NCI-H2107 treated with DMSO at 0.1 percent for 48 hours (cell line): ENCODE measurements at regions not wholly inside any gene's neighbourhood (a gene's known extent, or its start where the extent isn't known, plus 50 kb on each side); places are given as distances from the start of the nearest gene placed in this dataset.
"Not testable (repeated sequence)": the region's sequence is repeated elsewhere in the genome, so short reads cannot be mapped to it uniquely, and the experiment has no call there.

Experiments used
- DNase-seq: peaks from one replicate; lab custom pipeline; 2025; ENCODE audit not compliant: unreplicated experiment; lab: John Stamatoyannopoulos, UW

DNA sequence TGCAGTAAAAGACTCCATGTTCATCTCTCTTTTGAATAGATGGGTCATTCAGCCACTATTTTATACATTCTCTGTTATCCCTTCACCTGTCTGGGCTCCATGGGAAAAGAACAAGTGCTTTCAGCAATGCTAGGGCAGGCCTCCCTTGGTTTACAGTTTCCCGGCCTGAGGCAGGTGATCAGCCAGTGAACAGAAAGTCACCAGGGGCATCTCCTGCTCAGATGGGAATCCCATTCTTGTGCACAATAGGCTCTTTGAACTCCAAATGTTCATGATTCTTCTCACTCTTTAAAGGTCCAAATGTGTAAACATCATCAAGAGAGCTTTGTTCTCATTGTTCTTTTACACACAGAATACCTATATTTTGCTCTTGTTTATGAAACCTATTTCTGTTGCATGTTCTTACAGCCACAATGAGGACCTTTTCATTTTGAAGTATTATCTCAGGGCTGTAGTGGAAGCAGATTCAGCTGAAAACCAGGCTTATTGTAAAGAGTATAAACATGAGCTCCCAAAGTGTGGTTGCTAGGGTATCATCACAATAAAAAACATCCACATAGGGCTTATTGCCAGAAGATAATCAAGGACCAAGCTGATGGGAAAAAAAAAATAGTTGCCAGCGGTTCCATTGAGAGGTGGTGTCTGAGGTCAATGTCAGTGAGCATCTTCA is 267.1 kb upstream of the SGK1 start:
- DNase-seq, result peak; percentile 13

DNA sequence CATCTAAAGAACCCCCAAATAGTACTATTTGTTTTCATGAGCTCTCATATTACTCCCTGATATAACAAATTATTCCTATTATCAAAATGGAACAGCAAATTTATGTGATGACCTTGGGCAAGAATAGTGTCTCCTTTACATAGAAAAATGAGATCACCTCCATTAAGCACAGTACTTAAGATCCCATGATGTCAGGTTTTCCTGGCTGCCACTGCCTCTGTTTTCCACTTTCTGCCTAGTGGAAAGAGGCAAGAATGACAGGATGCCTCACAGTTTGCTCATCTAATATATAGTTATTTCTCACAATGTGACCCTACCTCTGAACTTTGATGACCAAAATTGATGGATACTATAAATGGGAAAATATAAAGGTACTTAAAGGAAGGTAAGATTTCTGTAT is 260.1 kb upstream of the SGK1 start:
- no peak for DNase-seq

DNA sequence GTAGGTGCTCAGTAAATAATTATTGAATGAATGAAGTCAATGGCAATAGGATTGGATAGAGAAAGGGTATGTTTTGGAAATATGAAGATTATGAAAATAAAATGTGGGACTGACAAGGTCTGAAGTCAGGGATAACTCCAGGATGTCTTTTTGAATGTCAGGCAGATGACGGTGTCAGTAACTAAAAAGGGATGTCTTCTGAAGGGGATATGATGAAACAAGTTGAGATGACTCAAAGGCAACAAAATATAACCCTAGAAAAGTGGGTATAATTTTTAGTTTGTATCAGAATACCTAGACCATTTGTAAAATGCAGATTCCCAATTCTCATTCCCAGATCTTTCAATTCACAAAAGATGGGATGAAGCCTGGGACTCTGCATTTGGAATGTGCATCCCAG is 257.3 kb upstream of the SGK1 start:
- no peak for DNase-seq

DNA sequence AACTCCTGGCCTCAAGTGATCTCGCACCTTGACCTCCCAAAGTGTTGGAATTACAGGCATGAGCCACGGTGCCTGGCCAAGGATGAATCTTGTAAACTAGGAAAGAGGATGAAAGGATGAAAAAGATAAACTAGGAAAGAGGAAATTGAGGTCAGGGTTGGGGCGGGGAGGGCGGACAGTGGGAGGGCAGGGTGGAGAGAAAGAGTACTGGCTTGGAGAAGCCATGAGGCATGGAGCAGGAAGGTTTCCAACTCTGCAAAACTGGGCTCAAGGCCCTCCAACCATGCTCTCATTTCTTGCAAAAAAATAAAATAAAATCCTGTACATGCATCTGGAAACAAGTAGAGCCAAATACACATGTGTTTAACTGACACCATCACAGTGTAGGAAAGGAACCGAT is 256.6 kb upstream of the SGK1 start:
- no peak for DNase-seq

DNA sequence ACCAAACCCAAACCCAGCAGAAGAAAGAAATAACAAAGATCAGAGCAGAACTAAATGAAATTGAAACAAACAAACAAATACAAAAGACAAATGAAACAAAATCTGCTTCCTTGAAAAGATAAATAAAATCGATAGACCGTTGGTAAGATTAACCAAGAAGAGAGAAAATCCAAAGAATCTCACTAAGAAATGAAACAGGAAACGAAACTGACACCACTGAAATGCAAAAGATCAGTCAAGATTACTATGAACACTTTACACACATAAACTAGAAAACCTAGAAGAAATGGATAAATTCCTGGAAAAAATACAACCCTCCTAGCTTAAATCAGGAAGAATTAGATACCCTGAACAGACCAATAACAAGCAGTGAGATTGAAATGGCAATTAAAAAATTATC is 252.1 kb upstream of the SGK1 start:
- not testable (repeated sequence) for DNase-seq

DNA sequence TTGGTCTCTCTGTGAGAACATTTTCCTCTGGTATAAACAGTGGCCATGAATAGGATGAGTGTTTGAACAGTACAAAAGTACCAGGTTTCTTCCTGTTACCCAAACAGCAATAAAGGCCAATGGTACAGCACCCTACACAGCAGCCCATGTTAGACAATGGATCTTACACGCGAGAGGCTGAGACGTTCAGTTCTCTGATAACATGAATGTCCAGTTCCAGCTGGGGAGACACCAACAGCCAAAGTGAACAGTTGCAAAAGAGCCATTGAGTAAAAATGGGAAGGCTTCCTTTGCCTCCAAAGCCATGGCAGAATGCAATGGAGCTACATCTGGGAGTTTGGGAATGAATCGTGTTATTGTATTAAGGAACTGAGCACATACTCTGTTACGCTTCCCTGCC is 246.8 kb upstream of the SGK1 start:
- DNase-seq, result peak; percentile 8

DNA sequence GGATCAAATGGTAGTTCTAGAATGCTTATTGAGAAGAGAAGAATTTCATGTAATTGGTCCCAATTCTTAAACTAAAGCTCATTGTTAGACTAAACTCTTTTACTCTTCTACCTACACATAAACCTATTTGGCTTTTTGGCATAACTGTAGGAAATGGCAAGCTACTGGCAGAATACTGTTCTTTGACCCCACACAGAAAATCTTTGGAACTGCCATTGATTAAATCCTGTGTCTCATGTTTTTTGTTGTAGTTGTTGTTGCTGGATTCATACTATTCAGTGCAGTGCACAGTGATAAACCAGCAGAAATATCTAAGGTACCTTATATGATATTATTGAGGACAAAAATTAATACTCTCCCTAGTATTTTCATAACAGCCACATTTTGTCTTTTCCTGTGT is 242.1 kb upstream of the SGK1 start:
- no peak for DNase-seq

DNA sequence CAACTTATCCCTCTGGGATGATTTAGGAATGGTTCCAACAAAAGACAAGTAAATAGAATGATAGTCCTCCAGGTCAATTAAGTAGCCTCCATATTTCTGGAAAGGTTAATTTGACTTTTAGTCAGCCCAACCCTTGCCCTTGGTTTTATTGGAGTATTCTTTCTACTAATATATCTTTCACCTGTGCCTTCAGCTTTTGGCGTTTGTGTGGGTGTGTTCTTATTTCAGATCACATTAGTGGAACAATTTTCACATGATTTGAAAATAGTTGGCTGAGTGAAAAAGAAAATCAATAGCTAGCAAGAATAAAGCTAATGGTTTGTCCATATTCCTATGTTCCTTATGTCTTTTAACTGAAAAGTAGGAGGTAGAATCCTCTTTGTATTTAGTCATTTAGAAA is 239.6 kb upstream of the SGK1 start:
- DNase-seq, result no peak

DNA sequence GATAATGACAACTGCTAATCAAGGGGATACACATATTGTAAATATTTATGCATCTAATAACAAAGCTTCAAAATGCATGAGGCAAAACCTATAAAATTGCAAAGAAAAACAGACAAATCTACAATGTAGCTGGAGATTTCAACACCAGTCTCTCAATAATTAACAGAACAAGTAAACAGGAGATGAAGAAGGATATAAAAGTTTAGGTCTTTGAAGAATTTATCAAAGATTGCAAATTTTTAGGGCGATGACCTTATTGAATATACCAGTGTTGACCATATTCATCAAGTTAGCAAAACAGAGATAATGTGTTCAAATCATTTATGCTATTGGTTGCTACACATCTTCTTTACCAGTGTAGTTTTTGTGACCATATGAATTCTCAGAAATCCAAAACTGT is 237.8 kb upstream of the SGK1 start:
- DNase-seq, result no peak

DNA sequence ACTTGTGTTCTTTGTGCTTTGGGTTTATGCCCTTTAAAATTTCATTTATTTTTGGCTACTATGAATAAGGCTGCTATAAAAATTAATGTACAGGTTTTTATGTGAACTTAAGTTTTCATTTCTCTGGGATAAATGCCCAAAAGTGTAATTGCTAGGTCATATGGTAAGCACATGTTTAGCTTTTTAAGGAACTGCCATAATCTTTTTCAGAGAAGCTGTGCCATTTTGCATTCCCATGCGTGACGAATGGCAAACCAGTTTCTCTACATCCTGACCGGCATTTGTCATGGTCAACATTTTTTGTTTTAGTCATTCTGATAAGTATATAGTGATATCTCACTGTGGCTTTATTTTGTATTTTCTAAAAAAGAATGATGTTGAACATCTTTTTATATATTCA is 236.0 kb upstream of the SGK1 start:
- DNase-seq, result no peak

DNA sequence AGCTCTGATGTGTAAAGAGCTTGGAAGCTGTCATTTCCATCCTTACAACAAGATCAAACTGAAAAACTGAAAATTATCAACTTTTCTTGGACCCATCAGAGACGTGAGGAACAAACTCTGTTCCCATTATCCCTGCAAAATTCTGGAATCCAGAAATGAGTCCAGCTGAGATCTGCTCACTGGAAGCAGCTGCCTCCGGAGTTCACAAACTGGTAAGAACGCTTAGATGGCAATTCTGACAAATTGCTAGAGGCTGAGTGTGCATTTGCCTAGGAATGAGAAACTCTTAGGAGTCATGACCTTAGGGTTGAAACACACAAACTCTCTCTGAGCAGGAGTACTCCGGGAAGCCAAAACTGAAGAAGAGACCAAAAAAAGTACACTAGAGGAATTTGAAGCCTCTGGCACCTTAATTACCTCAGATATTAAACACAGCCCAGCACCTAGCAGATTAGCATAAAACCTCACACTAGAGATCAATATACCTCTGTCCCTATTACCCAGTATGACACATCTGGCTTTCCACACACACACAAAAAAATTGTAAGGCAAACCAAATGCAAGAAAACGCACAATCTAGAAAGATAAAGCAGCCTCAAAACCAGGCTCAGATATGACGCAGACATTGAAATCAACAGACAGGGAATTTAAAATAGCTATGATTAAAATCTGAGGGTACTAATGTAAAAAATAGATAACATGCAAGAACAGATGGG is 233.5 kb upstream of the SGK1 start:
- DNase-seq, result no peak

DNA sequence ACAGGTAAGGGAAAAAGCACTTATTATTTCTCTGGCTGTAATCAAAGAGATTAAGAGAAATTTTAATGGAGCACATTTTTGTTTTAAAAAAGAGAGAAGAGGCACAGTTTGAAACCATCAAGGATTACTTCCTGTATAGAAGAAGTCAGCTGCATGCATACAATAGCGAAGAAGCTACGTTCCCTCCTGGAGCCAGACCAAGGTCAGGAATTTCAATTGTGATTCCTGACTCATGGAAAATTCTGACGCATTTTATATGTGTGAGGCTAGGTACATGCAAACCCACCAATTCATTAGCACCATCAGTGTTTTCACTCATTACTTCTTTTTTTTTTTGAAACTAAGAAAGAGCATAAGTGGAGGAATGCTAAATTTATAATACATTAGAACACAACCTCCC is 232.7 kb upstream of the SGK1 start:
- no peak for DNase-seq

DNA sequence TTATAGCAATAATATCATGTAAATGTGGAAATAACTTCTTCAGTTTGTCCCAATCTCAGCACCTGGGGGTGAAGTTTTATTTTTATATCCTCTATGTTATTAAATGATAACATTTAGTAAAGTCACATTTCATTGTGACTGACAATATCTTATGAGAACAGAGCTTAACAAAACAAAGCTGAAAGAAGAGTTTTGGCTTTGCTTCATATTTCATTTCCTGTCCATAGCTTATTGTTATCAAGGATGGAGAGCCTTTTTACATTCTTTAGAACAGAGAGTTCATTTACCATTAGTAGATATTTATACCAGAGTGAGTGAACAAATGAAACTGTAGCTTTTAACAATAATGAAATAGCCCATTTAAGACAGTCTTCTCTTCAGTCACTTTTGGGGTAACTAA is 231.9 kb upstream of the SGK1 start:
- DNase-seq, result no peak

DNA sequence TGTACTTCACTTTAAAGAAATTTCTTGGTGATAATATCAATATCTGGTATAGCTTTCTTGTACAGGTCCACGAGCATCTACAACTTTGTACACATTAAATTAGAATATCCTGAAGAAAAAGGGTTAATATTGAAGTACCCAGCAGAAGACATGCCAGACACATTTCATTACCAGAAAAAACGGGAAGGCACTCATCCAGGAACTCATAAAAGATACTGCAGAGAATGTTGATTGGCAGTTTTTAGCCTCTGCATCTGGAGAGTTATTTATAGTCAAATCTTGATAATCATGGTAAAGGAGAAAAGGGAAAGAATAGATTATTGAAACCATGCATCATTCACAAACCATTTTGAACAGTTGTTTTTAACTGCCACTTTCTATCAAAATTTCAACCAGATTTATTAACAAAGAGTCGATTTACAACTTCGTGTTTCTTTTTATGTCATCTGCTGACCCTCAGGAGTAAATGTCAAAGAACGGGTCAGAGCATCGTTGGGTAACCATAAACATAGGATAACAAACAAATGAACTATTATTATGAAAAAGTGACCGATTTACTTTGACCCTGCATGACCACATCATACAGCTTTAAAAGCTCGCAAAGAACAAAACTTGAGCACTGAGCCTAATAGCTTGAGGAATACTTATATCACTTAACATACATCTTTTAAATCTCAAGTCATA is 229.2 kb upstream of the SGK1 start:
- no peak for DNase-seq

DNA sequence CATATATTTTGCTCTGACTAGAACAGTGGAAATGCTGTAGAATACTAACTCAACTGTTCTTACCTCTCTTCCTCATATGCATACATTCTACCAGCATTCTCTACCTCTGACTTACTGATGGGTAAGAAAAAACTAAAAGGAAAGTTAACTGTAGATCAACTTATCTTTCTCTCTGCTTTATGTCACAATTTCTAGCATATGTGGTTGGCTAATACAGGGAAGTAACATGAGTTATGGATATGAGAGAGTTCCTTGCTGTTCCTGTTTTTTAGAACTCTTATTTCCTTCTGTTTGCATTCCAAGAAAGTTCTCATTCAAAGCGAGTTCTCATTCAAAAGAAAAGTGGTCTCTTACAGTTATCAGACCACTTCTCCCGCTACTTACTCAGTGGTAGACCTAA is 226.8 kb upstream of the SGK1 start:
- DNase-seq, result no peak

DNA sequence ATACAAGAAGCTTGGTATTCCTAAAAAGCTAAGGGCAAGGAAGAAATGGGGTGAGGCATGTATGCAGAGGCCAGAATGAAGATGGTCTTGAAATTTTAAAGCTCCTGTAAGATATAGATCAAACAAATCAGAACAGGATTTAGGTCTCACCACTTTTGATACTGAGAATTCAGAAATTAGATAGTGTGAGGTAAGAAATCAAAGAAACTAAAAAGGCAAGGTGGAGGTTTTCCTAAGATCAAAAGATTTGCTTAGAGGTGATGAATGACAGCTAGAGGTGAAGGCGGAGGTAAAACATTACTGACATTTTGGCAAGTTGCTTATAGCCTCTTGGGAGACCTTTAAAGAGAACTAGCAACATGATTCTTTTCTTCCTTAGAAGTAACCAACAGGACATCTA is 225.2 kb upstream of the SGK1 start:
- DNase-seq, result no peak

DNA sequence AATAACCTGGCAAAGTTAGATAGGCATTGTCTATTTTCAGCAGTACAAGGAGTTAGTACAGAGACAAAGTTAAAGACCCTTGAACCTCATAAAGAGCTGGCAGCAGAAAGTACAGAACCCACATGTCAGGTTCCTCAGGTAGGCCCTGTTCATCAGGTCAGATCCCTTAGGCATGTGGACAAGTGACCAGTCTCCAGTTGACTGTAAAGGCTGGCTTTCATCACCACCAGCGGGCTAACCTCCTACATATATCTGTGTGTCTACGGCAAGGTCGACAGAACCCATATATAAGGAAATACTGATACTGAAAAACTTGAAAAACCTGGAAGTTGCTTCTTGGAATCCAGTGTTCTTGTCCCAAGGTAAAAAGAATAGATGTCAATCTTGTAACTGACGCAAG is 223.1 kb upstream of the SGK1 start:
- DNase-seq, result no peak

DNA sequence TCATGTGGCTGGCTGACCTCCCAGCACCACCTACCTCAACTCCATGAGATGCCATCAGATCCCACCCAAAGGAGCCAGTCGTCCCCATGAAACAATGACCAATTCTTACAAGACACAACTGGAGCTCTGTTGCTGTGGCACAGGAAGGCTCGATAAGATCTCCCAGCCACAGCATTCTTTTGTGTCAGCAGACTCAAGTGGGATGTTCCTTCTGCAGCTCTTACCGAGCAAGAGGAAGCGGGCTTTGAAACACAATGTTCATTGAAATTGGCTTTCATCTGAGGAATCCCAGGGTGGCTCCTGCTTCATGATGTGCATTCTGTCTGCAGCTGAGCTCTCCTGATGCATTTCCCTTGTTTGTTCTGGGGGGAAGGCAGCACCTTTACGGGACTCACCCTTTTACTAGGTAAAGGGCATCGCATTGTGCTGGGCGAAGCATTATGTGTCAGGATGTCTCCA is 222.0 kb upstream of the SGK1 start:
- no peak for DNase-seq

DNA sequence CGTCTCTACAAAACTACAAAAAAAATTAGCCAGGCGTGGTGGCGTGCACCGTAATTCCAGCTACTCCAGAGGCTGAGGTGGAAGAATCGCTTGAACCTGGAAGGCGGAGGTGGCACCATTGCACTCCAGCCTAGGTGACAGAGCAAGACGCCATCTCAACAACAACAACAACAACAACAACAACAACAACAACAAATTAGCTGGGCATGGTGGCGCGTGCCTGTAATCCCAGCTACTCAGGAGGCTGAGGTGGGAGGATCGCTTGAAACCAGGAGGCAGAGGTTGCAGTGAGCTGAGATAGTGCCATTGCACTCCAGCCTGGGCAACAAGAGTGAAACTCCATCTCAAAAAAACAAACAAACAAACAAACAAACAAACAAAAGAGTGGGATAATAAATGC is 219.9 kb upstream of the SGK1 start:
- not testable (repeated sequence) for DNase-seq

DNA sequence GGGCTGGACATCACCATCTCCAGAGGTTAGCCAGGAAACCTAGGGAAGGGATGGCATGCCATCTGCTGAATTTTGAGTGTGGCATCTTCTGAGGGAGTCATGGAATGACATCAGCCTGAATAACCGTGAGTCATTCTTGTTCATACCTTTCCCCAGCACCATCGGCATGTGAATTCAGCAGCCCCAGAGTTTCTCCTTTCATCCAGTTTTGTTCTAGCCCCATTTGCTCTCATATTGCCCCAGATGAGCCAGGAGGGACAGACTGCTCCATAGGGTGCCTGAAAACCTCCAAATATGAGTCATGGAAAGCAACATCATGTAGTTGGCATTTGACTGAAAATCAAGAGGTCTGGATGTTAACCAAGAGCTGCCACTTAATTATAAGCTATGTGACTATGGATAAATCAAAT is 219.2 kb upstream of the SGK1 start:
- DNase-seq, result no peak

DNA sequence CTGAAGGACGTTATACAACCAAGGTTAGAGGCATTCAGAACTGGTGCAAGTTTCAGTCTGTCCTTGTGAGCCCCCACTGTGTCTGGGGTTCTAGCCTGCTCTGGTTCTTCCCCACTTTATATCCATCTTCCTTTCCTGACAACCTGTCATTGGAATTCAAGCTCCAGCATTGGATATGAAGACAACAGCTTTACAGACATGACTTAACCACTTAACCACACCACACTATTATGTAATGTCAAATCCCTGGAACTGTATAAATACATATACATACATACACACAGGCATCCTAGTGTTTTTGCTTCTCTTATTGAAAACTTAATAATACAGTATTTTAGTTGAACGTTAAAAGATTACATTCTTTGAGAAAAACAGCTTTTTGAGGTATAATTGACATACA is 217.9 kb upstream of the SGK1 start:
- DNase-seq, result no peak

DNA sequence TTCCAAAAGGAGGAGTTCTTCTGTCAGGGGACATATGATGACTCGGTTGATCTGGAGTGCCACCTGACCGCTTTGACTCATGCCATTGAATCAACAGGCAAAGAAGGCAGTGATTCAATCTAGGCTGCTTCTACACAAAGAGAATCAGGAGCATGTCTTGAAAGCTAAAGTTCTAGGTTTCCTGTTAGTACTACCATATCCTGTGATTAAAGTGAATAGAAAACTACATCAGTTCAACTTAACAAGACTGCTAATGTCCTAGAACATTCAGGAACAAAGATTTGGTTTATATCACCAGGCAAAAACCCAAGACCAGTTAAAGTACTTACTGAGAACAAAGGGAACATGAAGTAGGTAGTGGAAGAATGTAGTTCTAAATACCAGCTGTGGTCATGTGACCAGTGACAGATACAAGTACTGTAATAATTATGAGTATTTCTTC is 216.8 kb upstream of the SGK1 start:
- no peak for DNase-seq
